HG03045 (cell line): ENCODE measurements at regions not wholly inside any gene's neighbourhood (a gene's known extent, or its start where the extent isn't known, plus 50 kb on each side); places are given as distances from the start of the nearest gene placed in this dataset.
A peak's percentile ranks its signal among the peaks of the same experiment; 100 is the strongest.
"Not testable (repeated sequence)": the region's sequence is repeated elsewhere in the genome, so short reads cannot be mapped to it uniquely, and the experiment has no call there.

Experiments
- ATAC-seq: cut with Tn5 transposase; IDR thresholded peaks from one replicate; pipeline ENCODE4 v1.9.1; 2021; ENCODE audit warnings: mild to moderate bottlenecking, moderate library complexity; ENCODE audit not compliant: unreplicated experiment

DNA sequence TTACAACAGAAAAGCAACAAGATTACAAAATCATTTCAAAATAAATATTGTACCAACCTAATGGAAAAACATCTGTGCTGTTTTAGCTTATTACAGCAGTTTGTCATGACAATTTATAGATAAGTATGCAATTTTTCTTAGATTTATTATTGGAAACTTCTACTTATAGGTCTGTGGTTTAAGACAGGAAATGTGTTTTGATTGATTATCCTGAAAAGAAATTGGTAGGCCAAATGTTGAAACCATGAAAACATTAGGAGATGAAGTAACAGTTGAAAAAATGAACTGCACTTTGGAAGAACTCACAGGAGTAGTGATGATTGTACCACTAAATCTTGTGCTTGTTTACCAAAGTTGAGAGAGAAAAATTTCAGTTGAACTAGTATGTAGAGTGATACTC, 162.2 kb upstream of the GIMD1 start:
- no peak for ATAC-seq

DNA sequence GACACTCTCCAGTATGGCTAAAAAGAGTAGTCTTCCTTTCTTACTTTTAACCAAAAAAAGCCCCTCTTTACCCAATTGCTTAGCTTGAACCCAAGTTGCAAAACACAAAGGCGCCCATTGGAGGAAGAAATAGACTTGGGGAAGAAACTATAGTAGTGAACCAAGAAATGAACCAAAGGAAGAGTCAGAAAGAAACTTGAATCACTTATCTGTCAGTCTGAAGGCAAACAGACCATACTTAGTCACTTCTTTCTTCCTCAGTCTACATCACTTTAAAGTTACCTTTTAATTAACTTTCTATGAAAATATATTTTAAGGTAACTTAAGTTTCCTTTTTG, 161.4 kb upstream of the GIMD1 start:
- ATAC-seq = no peak

DNA sequence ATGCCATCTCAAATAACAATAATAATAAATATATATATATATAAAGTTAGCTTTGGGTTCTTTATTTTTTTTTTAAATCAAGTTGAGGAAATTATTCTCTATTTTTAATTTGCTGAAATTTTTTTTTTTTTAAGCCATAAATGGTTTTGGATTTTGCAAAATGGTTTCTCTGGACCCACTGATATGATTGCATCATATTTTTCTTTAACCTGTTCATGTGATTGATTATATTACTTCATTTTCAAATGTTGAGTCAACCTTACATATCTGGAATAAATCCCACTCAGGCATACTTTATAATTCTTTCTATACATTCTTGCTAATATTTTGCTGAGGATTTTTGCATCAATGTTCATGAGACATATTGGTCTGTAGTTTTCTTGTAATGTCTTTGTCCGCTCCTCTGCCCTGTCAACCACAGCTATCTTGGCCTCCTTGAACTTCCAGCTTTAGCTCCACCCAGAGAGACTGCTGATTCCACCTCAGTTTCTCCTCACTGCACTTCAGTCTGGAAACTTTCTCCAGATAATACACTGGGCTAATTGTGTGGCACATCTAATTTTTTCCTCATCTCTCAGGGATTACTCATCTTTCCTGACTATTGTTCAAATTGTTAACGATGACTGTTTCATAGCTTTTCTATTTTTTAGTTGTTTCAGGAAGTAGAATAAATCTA, 160.9 kb upstream of the GIMD1 start:
- no peak for ATAC-seq

DNA sequence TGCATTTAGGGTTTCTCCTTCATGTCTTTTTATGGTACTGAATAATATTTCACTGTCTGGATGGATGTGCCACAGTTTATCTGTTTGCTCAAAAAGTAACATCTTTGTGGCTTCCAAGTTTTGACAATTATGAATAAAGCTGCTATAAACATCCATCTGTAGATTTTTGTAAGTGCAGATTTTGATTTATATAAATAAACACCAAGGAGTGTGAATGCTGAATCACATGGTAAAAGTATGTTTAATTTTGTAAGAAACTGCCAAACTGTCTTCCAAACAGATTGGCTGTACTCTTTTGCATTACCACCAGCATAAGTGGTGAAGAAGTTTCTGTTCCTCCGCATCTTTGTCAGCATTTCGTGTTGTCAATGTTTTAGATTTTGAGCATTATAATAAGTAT, 158.7 kb upstream of the GIMD1 start:
- ATAC-seq = no peak

DNA sequence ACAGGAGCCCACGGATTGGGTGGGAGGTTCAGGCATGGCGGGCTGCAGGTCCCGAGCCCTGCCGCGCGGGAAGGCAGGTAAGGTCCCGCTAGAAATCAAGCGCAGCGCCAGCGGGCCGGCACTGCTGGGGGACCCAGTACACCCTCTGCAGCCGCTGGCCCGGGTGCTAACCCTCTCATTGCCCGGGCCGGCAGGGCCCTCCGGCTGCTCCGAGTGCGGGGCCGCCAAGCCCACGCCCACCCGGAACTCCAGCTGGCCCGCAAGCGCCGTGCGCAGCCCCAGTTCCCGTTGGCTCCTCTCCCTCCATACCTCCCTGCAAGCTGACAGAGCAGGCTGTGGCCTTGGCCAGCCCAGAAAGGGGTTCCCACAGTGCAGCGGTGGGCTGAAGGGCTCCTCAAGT, 156.8 kb upstream of the GIMD1 start:
- not testable (repeated sequence) for ATAC-seq

DNA sequence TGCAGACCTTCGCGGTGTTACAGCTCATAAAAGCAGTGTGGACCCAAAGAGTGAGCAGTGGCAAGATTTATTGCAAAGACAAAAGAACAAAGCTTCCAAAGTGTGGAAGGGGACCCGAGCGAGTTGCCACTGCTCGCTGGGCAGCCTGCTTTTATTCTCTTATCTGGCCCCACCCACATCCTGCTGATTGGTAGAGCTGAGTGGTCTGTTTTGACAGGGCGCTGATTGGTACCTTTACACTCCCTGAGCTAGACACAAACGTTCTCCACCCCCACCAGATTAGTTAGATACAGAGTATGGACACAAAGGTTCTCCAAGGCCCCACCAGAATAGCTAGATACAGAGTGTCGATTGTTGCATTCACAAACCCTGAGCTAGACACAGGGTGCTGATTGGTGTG, 156.2 kb upstream of the GIMD1 start:
- not testable (repeated sequence) for ATAC-seq

DNA sequence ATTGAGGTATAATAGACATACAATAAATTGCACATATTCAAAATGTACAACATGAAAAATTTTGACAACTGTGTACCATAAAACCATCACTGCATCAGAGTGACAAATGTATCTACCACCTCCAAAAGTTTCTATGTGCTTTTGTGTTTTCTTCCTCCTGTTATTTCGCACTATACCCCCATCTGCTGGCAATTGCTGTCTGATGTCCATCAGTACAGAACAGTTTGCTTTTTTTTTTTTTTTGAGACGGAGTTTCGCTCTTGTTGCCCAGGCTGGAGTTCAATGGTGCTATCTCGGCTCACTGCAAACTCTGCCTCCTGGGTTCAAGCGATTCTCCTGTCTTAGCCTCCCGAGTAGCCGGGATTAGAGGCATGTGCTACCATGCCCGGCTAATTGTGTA, 154.3 kb upstream of the GIMD1 start:
- no peak for ATAC-seq

DNA sequence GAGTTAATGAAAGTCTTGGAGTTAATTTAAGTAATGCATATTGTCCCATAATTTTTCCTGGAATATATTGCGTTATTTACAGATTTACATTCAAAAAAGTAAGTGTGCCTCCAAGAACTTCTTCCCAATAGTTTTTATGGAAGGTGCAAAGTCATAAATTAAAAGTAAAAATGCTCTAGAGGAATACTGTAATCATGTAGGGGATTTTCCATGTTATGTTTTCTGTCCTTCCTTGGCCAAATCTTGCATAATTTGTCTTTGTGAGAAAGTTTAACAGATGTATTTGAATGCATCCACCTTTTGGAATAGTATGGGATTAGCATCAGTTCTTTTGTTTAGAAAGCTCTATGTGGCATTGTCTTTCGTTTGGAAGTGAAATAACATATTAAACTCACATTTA, 144.1 kb upstream of the GIMD1 start:
- no peak for ATAC-seq

DNA sequence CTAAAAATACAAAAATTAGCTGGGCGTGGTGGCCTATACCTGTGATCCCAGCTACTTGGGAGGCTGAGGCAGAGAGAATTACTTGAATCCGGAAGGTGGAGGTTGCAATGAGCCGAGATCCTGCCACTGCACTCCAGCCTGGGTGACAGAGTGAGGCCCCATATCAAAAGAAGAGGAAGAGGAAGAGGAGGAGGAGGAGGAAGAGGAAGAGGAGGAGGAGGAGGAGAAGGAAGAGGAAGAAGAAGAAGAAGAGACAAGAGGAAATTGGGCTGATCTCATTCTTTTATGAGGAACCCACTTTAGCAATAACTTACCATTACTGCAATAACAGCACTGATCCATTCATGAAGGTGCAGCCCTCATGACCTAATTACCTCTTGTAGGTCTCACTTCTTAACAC, 138.9 kb upstream of the GIMD1 start:
- ATAC-seq = no peak

DNA sequence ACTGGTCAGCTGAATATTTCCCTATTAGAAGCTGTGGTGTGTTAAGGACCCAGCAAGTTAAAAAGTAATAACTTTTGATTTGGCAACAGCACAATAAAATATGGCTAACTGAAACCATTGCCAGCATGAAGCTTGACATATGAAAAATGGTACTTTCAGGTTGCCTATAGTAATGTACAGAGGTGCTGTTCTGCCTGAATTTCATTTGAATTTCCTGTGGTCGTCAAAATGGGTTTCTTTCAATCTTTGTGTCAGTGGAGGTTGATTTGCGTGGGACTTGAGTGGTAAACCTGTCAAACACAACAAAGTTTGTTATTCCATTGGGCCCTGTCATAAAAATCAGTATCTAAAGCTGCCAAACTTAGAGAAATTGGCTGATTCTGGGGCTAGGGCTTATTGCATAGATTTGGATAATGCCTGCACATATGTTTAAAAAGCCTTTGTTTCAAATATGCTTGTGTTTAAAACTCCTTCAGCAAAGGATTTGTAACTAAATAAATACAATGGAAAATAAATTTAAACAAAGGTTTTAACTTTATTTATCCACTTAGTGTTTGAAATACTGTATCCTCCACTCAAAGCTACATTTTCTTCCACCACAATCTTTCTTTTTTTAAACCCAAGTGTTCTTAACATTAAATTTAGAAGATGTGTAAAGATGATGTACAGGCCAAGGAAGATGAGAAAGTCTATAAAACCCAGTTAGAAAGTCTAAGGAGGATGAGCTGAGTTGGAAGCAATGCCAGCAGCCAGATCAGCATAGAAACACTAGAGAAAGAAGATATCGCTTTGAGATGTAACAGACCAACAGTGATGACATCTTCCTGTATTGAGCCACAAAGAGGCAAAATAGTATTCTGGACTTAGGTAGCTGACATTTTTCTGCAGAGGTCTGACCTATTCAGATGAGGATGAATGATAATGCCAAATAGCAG, 134.8 kb upstream of the GIMD1 start:
- ATAC-seq = no peak

DNA sequence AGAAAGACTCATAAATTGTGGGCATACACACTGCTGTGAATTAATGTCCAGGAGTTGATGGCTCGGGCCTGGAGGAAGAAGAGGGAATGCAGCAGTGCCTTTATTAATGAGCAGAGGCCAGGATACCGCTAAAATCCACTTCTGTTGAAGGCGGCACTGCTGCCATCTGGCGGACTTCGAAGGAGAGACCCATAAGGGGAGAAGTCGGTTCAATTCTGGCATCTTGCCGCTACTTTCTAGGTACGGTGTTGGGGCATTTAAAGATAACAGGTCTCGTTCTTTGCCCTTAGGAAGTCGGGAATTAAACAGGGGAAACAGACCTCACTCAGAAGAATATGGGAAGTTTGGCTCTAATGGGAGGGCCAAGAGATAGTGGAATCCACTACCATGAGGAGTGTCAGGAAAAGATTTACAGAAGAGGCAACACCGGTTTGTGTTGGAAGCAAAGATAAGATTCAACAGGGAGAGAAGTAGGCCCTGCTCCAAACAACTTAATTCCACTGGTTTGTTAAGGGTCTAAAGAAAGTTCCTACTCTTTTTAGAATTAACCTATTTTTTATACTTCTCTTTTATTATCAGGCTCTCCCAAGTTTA, 133.6 kb upstream of the GIMD1 start:
- ATAC-seq = peak; percentile 70

DNA sequence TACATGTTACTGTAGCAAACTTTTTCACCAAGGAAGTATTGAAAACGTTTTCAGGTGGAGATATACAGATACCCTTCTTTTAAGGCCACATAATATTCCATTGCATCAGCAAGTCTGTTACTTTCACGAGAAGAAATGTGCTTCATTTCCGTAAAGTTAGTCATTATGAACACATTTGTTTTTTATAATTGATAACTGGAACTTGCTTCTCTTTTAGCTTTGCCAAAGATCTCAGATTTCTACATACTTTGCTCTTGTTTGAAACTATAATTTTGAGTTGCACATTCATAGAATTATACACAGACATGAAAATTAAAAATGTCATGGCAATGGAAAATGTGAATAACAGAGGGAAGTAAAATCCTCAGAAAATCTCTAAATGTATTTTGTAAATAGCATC, 128.7 kb upstream of the GIMD1 start:
- ATAC-seq = no peak

DNA sequence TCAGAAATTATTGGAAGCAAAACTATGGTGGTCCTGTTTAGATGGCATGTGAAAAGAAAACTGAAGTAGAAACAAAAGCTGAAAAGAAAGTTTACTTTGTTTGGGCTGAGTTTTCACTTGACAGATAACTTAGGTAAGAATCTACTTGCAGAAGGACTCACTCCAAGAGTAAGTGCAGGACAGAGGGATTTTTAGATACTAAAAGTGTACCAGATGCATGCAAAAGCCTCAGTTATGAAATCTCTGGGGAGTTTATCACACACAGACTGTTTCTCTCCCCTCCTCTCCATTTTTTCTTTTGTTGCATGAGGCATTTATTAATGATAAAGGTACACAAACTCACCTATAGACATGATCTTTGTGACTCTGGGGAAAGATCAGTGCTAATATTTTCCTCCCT, 127.5 kb upstream of the GIMD1 start:
- no peak for ATAC-seq

DNA sequence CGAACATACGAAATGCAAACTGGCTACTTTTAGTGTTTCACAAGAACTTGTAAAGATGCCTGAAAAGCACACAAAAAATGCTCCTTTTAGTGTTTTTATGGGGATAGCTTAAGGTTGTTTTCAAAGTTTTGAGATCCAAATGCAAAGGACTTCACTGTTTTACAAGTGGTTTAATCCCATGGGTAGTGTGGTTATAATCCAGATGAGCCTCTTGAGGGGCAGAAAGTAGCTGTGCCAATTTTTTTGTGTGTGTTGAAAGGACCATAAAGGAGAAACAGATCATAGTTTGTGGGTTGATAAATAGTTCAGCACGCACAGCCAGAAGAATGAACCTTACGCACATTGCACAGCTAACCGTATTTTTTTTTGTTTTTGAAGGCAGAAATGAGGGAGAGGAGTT, 126.9 kb upstream of the GIMD1 start:
- ATAC-seq = no peak

DNA sequence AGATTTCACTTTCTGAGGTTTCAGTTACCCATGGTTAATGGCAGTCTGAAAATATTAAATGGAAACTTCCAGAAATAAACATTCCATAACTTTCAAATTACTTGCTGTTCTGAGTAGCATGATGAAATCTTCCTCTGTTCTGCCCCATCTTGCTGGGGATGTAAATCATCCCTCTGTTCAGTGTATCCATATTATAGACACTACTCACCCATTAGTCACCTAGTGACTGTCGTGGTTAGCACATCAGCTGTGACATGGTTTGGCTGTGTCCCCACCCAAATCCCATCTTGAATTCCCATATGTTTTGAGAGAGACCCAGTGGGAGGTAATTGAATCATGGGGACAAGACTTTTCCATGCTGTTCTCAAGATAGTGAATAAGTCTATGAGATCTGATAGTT, 125.5 kb upstream of the GIMD1 start:
- ATAC-seq = no peak

DNA sequence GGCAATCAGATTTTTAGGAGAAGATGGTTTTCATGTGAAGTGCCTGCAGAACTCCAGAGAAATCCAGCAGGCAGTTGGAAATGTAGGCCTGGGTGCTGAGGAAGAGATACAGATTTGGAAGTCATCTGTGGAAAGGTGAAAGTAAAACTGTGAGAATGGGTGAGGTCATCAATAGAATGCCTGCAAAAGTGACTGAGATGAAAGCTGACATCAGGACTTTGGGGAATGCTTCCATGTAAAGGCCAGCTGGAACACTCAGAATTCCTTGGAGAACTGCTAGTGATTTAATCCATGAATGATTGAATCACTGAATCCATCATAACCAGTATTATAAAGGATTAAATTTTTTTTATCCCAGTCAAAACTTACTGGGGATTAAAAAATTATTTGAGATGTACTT, 124.5 kb upstream of the GIMD1 start:
- ATAC-seq = no peak

DNA sequence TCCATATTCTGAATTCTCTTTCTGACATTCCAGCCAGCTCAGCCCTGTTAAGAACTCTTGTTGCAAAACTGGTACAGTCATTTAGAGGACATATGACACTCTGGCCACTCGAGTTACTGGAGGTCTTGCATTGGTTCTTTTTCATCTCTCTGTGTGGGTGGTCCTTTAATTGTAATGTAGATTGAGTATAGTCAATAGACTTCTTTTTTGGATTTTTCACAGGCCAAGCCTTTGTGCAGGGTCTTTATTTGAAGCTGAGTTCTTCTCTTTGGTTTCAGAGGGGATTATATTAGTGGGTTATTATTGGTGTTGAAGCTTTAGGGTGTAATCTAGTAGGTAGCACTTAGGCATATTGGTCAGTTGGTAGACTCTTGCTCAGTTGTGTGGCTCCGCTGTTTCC, 118.0 kb upstream of the GIMD1 start:
- no peak for ATAC-seq

DNA sequence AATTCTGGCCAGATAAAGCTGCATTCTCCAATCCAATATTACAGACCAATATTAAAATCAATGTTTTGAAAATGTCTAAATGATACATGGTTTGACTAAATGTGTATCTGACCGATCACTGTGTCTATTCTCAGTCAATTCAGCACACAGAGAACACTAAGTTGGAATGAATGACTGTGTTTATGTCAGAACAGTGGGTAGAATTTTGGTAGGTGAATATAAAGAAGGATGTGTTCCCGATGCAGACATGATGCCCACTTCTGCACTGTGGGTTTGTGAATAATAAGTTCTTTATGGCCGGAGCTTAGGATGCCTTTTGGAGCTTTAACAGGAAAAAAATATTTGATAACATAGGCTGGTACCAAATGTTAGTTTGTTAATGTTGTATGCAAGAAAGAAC, 113.2 kb upstream of the GIMD1 start:
- no peak for ATAC-seq

DNA sequence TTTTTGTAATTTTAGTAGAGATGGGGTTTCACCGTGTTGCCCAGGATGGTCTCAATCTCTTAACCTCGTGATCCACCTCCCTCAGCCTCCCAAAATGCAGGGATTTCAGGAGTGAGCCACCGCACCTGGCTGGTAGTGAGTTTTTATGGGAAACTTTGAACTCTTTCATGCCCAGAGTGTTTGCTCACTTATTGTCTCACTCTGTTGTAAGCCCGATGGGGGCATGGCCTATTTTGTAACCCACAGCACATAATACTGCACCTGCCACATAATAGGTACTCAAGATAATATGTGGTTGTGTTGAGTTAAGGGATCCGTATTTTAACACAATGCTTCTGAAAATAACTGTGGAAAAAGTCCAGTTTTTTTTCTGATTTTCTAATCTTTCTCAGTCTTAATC, 109.6 kb upstream of the GIMD1 start:
- ATAC-seq = no peak

DNA sequence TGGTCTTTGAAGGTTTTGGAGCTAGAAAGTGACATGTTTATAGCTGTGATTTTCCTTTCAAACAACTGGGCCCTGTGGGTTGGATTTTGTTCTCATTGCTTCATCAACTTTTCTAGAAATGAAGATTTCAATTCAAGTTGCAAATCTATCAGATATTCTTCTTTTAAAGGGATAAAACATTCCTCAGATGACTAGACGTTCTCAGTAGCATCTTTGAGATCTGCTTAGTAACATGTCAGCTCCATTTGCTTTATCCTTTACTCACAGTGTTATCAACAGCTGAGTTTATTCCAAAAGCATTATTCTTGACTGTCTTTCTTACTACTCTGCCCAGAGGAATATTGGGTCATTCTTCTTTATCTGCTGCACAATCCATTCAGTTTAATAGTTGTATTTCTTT, 108.2 kb upstream of the GIMD1 start:
- ATAC-seq = no peak

DNA sequence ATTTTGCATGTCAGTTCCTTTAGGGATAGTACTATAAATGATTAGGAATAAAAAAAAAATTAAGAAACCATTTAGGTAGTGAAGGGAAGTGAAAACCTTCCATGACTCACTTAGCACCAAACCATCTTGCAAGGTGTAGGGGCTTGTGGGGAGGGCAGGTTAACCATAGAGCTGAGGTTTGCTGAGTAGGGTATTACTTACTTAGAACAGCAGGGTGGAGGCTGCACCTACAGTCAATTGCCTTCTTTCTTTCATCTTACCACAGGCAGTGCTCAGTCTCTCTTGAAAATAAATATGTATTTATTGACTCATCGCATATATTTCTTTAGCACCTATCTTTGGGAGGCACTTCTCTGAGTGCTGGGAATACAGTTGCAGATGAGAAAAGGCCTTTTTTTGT, 104.9 kb upstream of the GIMD1 start:
- ATAC-seq = no peak

DNA sequence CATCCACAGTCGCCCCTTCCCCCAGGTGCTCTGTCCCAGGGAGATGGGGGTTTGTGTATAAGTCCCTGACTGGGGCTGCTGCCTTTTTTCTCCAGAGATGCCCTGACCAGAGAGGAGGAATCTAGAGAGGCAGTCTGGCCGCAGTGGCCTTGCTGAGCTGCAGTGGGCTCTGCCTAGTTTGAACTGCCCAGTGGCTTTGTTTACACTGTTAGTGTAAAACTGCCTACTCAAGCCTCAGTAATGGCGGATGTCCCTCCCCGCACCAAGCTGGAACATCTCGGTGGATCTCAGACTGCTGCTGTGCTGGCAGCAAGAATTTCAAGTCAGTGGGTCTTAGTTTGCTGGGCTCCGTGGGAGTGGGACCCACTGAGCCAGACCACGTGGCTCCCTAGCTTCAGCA, 102.6 kb upstream of the GIMD1 start:
- ATAC-seq = no peak
